SH-SY5Y (cell line): ENCODE measurements at regions not wholly inside any gene's neighbourhood (a gene's known extent, or its start where the extent isn't known, plus 50 kb on each side); places are given as distances from the start of the nearest gene placed in this dataset.

Experiments used
- GATA2 ChIP-seq: IDR thresholded peaks from 2 replicates; pipeline ENCODE4 v1.6.1; 2011; ENCODE audit warnings: mild to moderate bottlenecking, low read depth, low read length
- GATA3 ChIP-seq: IDR thresholded peaks from 2 replicates; pipeline ENCODE4 v1.6.1; 2011; ENCODE audit warnings: low read depth, mild to moderate bottlenecking, low read length, moderate library complexity

DNA sequence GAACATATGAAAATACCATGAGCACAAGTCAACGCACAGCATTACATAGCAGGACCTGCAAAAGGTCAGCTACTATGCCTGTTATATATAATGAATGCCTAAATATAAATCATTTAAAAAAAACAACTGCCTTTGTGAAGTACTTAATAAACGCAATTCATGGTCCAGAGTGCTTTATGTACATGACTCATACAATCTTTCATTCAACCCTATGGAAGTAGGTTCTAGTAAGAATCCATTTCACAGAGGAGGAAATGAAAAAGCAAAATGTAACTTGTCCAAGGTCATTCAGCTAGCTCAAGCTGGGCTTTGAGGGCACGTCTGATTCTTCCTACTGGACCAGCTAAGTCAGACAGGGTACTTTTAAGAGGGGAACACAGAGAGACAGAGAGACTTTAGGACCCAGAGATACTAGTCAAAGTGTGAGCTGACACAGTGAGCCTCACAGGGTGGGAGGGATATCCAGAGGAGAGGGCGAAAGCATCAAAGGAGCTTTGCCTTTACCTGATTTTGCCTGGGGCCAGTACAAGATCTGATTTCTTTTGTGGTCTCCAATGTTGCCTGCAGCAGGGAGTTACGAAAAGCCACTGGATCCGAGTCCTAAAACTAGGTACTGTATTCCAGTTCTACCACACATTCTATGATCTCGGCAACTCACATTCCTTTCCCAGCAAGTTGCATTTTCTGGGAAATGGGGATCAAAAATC, 83.4 kb upstream of the ZFHX3 start:
- TF ChIP-seq GATA2 (no peak), GATA3 (no peak)
